GM19240 (cell line): ENCODE measurements at regions not wholly inside any gene's neighbourhood (a gene's known extent, or its start where the extent isn't known, plus 50 kb on each side); places are given as distances from the start of the nearest gene placed in this dataset.
"Not testable (repeated sequence)": the region's sequence is repeated elsewhere in the genome, so short reads cannot be mapped to it uniquely, and the experiment has no call there.

Experiments
- DNase-seq: peaks from one replicate; pipeline ENCODE4 v3.0.0; 2011; ENCODE audit warnings: low spot score; ENCODE audit not compliant: insufficient read length

GRCh38 chr6:27630727-27631608 is 158.1 kb upstream of the ZNF184 start:
- no peak for DNase-seq

- DNase-seq: no peak
Observed at GRCh38 chr6:27624694-27625262, 151.9 kb upstream of the ZNF184 start.

- DNase-seq: no peak
Observed at GRCh38 chr6:27623103-27623502, 150.2 kb upstream of the ZNF184 start.

- no peak for DNase-seq
Observed at GRCh38 chr6:27619436-27619835, 146.5 kb upstream of the ZNF184 start.

GRCh38 chr6:27617700-27618689 is 145.1 kb upstream of the ZNF184 start:
- no peak for DNase-seq

GRCh38 chr6:27617046-27617687 is 144.3 kb upstream of the ZNF184 start:
- no peak for DNase-seq

GRCh38 chr6:27616328-27617045 is 143.6 kb upstream of the ZNF184 start:
- DNase-seq: no peak

- DNase-seq: no peak
Observed at GRCh38 chr6:27611451-27611850, 138.5 kb upstream of the ZNF184 start.

- DNase-seq: no peak
Observed at GRCh38 chr6:27608916-27609883, 136.3 kb upstream of the ZNF184 start.

GRCh38 chr6:27605401-27606342 is 132.8 kb upstream of the ZNF184 start:
- DNase-seq: no peak

GRCh38 chr6:27604986-27605385 is 132.1 kb upstream of the ZNF184 start:
- no peak for DNase-seq

- no peak for DNase-seq
Observed at GRCh38 chr6:27601668-27602254, 128.9 kb upstream of the ZNF184 start.

GRCh38 chr6:27599859-27600532 is 127.1 kb upstream of the ZNF184 start:
- DNase-seq: no peak

GRCh38 chr6:27597031-27597567 is 124.2 kb upstream of the ZNF184 start:
- DNase-seq: not testable (repeated sequence)

GRCh38 chr6:27593861-27594260 is 121.0 kb upstream of the ZNF184 start:
- DNase-seq: no peak

- DNase-seq: no peak
Observed at GRCh38 chr6:27593200-27593818, 120.4 kb upstream of the ZNF184 start.
